ENCODE measurements at regions not wholly inside any gene's neighbourhood (a gene's known extent, or its start where the extent isn't known, plus 50 kb on each side); places are given as distances from the start of the nearest gene placed in this dataset.

DNA sequence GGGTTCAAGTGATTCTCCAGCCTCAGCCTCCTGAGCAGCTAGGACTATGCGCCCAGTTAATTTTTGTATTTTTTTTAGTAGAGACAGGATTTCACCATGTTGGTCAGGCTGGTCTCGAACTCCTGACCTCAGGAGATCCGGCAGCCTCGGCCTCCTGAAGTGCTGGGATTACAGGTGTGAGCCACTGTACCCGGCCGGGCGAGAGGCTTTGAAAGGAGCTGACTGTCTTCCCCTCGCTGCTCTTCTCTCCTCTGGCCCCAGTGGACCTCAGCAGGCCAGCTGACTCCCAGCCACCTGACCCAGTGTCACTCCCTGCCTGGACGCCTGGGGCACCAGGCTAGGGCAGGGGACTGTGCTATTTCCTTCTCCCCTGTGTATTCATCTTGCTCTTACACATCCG lies 89.5 kb upstream of the ANKRD55 start:
- H3K4me3 ChIP-seq (ENCODE audit: low read length) = no peak overlapping the region
- DNase-seq (ENCODE audit: low read depth) = no peak
- TF ChIP-seq, protein P1, sequence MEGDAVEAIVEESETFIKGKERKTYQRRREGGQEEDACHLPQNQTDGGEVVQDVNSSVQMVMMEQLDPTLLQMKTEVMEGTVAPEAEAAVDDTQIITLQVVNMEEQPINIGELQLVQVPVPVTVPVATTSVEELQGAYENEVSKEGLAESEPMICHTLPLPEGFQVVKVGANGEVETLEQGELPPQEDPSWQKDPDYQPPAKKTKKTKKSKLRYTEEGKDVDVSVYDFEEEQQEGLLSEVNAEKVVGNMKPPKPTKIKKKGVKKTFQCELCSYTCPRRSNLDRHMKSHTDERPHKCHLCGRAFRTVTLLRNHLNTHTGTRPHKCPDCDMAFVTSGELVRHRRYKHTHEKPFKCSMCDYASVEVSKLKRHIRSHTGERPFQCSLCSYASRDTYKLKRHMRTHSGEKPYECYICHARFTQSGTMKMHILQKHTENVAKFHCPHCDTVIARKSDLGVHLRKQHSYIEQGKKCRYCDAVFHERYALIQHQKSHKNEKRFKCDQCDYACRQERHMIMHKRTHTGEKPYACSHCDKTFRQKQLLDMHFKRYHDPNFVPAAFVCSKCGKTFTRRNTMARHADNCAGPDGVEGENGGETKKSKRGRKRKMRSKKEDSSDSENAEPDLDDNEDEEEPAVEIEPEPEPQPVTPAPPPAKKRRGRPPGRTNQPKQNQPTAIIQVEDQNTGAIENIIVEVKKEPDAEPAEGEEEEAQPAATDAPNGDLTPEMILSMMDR (IDR thresholded peaks at IDR 0.05; ENCODE audit: insufficient read depth, low read depth, low read length, missing control alignments) = no peak

DNA sequence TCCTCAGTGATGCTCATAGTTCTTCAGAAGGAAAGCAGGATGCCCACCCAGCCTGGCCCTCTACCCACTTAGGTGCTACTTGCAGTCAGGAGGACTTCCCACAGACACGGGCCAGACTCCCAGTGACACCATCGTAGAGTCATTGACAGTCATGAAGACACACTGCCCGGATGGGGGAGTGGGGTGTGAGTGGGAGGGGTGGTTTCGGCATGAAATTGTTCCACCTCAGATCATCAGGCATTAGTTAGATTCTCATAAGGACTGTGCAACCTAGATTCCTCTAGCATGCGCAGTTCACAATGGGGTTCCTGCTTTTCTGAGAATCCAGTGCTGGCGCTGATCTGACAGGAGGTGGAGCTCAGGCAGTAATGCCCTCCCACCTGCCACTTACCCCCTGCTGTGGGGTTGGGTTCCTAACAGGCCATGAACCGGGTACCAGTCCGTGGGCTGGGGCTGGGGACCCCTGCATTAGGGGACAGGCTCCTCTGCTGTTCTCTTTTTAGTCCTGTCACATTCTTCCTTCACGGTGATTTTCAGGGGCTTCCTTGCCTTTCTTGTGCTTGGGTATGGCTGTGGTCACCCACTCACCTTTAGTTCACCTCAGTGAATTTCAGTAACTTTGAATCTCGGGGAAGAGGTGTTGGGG lies 88.2 kb upstream of the ANKRD55 start:
- TF ChIP-seq, protein P1 (IDR thresholded peaks at IDR 0.05; ENCODE audit: insufficient read depth, low read depth, low read length, missing control alignments) = no peak
- DNase-seq (ENCODE audit: low read depth) = no peak

GRCh38 chr5:56320686-56321085 lies 87.6 kb upstream of the ANKRD55 start:
- H3K4me3 ChIP-seq (ENCODE audit: low read length) = no peak overlapping the region
- TF ChIP-seq, protein P1 (IDR thresholded peaks at IDR 0.05; ENCODE audit: insufficient read depth, low read depth, low read length, missing control alignments) = no peak
- DNase-seq (ENCODE audit: low read depth) = no peak

More for the DNA sequence above, 88.2 kb upstream of the ANKRD55 start:
- H3K4me3 ChIP-seq (ENCODE audit: low read length) = no peak overlapping the region

- TF ChIP-seq, protein P1 (IDR thresholded peaks at IDR 0.05; ENCODE audit: insufficient read depth, low read depth, low read length, missing control alignments) = no peak
- H3K4me3 ChIP-seq (ENCODE audit: low read length) = no peak overlapping the region
- DNase-seq (ENCODE audit: low read depth) = peak; percentile 99
Measured at GRCh38 chr5:56319526-56320181, 86.5 kb upstream of the ANKRD55 start.

GRCh38 chr5:56317923-56318561 lies 84.9 kb upstream of the ANKRD55 start:
- no peak overlapping the region for H3K4me3 ChIP-seq (ENCODE audit: low read length)
- TF ChIP-seq, protein P1 (IDR thresholded peaks at IDR 0.05; ENCODE audit: insufficient read depth, low read depth, low read length, missing control alignments) = no peak
- no peak for DNase-seq (ENCODE audit: low read depth)

- H3K4me3 ChIP-seq (ENCODE audit: low read length) = no peak overlapping the region
- TF ChIP-seq, protein P1 (IDR thresholded peaks at IDR 0.05; ENCODE audit: insufficient read depth, low read depth, low read length, missing control alignments) = no peak
- DNase-seq (ENCODE audit: low read depth) = no peak
Measured at GRCh38 chr5:56316299-56316994, 83.3 kb upstream of the ANKRD55 start.

Measured in epithelial cell of esophagus (primary cell).